GM10248 (cell line): ENCODE measurements at regions not wholly inside any gene's neighbourhood (a gene's known extent, or its start where the extent isn't known, plus 50 kb on each side); places are given as distances from the start of the nearest gene placed in this dataset.

Experiments
- CTCF ChIA-PET: fragments of 300-600 bp; sonication (Branson Sonifier 250); formaldehyde crosslinking; extraction: SDS; loops from one replicate; lab custom pipeline; 2021; ENCODE audit warnings: antibody characterized with exemption; lab: Yijun Ruan, JAX
- POLR2A ChIA-PET: fragments of 350-650 bp; sonication (Branson Sonifier 250); formaldehyde crosslinking; extraction: SDS; loops from one replicate; lab custom pipeline; 2020; ENCODE audit warnings: antibody characterized with exemption; lab: Yijun Ruan, JAX
- DNase-seq: peaks from one replicate; pipeline ENCODE4 v3.0.0; 2012; ENCODE audit errors: extremely low spot score
- CTCF ChIP-seq: IDR thresholded peaks from 2 replicates; pipeline ENCODE4 v1.5.1; 2012; ENCODE audit warnings: mild to moderate bottlenecking, low read depth; ENCODE audit errors: extremely low read depth, missing control alignments, control extremely low read depth

GRCh38 chr7:115637128-115637527 is 393.4 kb downstream of the TFEC start:
- POLR2A ChIA-PET, result no interaction called here
- CTCF ChIA-PET, result no interaction called here
- DNase-seq, result no peak
- TF ChIP-seq CTCF, result no peak

- ChIA-PET POLR2A (no interaction called here), CTCF (no interaction called here)
- no peak for DNase-seq
- TF ChIP-seq CTCF, result no peak
Observed at GRCh38 chr7:115635876-115636275, 394.7 kb downstream of the TFEC start.

DNA sequence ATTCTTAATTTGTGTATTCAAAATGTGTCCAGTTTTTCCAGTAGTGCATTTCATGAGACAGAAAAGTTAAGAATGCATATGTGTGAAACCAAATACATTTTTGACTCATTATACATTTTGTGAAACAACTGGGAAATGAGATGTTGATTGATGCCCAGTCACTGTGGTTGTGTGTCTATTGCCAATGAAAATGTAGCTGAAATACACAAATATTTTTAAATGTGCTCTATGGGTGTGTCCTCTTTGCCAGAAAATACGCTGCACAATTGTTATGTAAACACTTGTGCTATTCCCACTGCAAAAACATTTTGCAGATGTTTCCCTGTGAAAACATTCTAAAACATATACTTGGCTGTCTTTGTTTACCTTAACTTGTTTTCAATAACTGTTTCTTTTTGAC is 395.2 kb downstream of the TFEC start:
- POLR2A ChIA-PET, result no interaction called here
- CTCF ChIA-PET, result no interaction called here
- TF ChIP-seq CTCF, result no peak
- no peak for DNase-seq

GRCh38 chr7:115634633-115635032 is 395.9 kb downstream of the TFEC start:
- no peak for DNase-seq
- POLR2A ChIA-PET, result no interaction called here
- CTCF ChIA-PET, result no interaction called here
- no peak for TF ChIP-seq CTCF

DNA sequence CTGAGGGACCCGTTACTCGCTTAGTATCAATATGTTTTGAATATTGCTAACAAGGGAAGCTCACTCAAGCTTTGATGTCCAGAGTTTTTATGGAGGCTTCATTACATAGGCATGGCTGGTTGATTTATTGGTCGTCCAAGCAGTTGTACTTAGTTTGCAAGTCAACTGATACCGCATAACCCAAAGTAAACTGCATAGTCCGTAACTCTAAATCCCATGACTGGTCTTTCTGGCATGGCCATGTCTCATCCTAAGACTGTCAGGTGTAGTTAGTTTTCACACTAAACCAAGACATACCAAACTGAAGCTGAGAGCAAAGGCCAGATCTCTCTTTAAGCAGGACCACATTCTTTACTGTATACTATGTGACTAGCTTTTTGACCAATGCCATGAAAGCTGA is 397.9 kb downstream of the TFEC start:
- POLR2A ChIA-PET, result no interaction called here
- CTCF ChIA-PET, result interaction anchor here (1.6 kb wide), 1 partner anchor 17 kb away, joined by 3 read pairs; no protein-coding TSS in a partner anchor
- no peak for TF ChIP-seq CTCF
- DNase-seq, result no peak

DNA sequence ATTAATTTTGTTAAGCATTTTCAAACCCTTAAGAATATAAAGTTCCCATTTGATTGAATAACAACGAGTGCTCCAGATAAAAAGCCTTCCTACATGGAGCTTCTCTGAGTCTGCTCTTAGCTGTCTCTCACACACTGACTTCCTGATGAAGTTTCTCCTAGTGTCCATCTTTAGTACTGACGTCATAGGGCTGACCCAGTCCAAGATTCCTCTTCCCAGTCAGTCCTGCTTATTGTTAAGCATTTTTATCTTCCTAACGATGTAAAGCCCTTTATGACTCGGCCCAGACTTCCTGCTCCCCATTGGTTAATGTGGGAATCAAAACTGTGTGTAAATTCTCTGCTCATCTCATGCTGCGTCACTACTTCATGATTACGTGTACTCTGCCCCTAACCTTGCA is 398.8 kb downstream of the TFEC start:
- no peak for DNase-seq
- ChIA-PET CTCF (no interaction called here), POLR2A (no interaction called here)
- TF ChIP-seq CTCF, result no peak

DNA sequence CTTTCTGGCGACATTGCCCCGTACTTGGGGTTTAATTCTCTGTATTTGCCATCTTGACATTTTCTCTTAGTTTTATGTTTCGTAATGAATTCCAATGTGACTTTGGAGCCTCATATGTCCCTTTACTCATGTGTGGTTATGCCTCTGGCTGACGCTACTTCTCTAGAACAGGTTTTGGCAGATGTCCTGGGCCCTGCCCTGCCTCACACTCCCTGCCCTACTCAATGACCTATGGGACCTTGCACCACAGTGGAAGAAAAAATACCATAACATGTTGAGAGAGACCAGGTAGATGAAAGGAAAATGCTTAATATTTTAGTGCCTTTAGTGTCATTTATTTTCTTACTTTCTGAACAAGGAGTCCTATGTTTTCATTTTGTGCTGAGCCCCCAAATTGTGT is 400.5 kb downstream of the TFEC start:
- no peak for TF ChIP-seq CTCF
- POLR2A ChIA-PET, result no interaction called here
- no peak for DNase-seq
- CTCF ChIA-PET, result no interaction called here
